H1 (cell line): ENCODE measurements at regions not wholly inside any gene's neighbourhood (a gene's known extent, or its start where the extent isn't known, plus 50 kb on each side); places are given as distances from the start of the nearest gene placed in this dataset.

Experiments
- CEBPB ChIP-seq: IDR thresholded peaks from 2 replicates; pipeline ENCODE4 v1.6.1; 2012; ENCODE audit warnings: low read depth, low read length
- CHD7 ChIP-seq: fragments of 300-600 bp; sonication (generic); IDR thresholded peaks from 2 replicates; pipeline ENCODE4 v1.7.1; 2012; ENCODE audit warnings: low read length, moderate library complexity, mild to moderate bottlenecking, inconsistent platforms; ENCODE audit not compliant: insufficient replicate concordance
- CTCF ChIP-seq, 3 experiments: IDR thresholded peaks; 1 replicate in 2 of 3; 2 replicates in 1 of 3; pipeline versions ENCODE4 v1.5.1 to v1.6.1; 2011; ENCODE audit warnings: low read length in 3 of 3, mild to moderate bottlenecking in 3 of 3, inconsistent platforms in 2 of 3, low read depth in 1 of 3, moderate library complexity in 1 of 3; ENCODE audit not compliant: insufficient read depth in 1 of 3; ENCODE audit errors: control extremely low read depth in 1 of 3
- HDAC2 ChIP-seq, 2 experiments: fragments of 300-600 bp in 1 of 2; sonication (generic) in 1 of 2; IDR thresholded peaks; 2 replicates each; pipeline ENCODE4 v1.6.1; 2011 to 2012; ENCODE audit warnings: low read depth in 2 of 2, low read length in 2 of 2, mild to moderate bottlenecking in 2 of 2, moderate library complexity in 2 of 2, borderline replicate concordance in 1 of 2, inconsistent platforms in 1 of 2
- JUND ChIP-seq: IDR thresholded peaks from 2 replicates; pipeline ENCODE4 v1.6.1; 2011; ENCODE audit warnings: mild to moderate bottlenecking, improper control_type of control experiment, low read length
- POLR2AphosphoS5 ChIP-seq: IDR thresholded peaks from 2 replicates; pipeline ENCODE4 v1.6.1; 2011; ENCODE audit warnings: low read depth, low read length
- RAD21 ChIP-seq, 2 experiments: IDR thresholded peaks in 1 of 2; conservative IDR thresholded peaks in 1 of 2; 2 replicates each; pipeline ENCODE4 v1.6.1; 2011; ENCODE audit warnings: low read depth in 2 of 2, low read length in 2 of 2, improper control_type of control experiment in 1 of 2, inconsistent platforms in 1 of 2, mild to moderate bottlenecking in 1 of 2, moderate library complexity in 1 of 2
- SIX5 ChIP-seq: IDR thresholded peaks from 2 replicates; pipeline ENCODE4 v1.6.1; 2011; ENCODE audit warnings: mild to moderate bottlenecking, low read depth, low read length

GRCh38 chr2:78817430-78817829, 208.1 kb upstream of the REG3G start:
- TF ChIP-seq CTCF (IDR thresholded peaks at IDR 0.05; ENCODE audit: control extremely low read depth in 1 of 3, insufficient read depth in 1 of 3, low read depth in 1 of 3, low read length in 3 of 3) (no peak), SIX5 (no peak), HDAC2 (IDR thresholded peaks at IDR 0.05; ENCODE audit: borderline replicate concordance in 1 of 2, low read depth in 2 of 2, low read length in 2 of 2) (no peak), CHD7 (no peak), RAD21 (IDR thresholded peaks at IDR 0.05 in 1 of 2, conservative IDR thresholded peaks at IDR 0.05 in 1 of 2; ENCODE audit: low read depth in 2 of 2, low read length in 2 of 2) (no peak), JUND (no peak), POLR2AphosphoS5 (no peak), CEBPB (no peak)
